OCI-LY7 (cell line): ENCODE measurements at regions not wholly inside any gene's neighbourhood (a gene's known extent, or its start where the extent isn't known, plus 50 kb on each side); places are given as distances from the start of the nearest gene placed in this dataset.

ENCODE experiments used
- BruUV-seq: library from RNA; stranded (reverse); fragments of 400-500 nt; replicated peaks from 2 replicates; lab custom pipeline; 2021; lab: Mats Ljungman, UMichigan
- CTCF ChIA-PET: fragments of 300-600 bp; sonication (Branson Sonifier 250); formaldehyde crosslinking; loops from one replicate; lab custom pipeline; 2022; ENCODE audit warnings: antibody characterized with exemption; ENCODE audit not compliant: unreplicated experiment; lab: Charles Lee
- POLR2A ChIA-PET: fragments of 300-600 bp; sonication (Branson Sonifier 250); formaldehyde crosslinking; loops from one replicate; lab custom pipeline; 2022; ENCODE audit warnings: antibody characterized with exemption; lab: Charles Lee
- DNase-seq: peaks from one replicate; pipeline ENCODE4 v3.0.0-alpha.2; 2015; ENCODE audit warnings: low spot score
- H2AFZ ChIP-seq: fragments of 200-600 bp; sonication (generic), shearing (Covaris generic); 2 replicates; pipeline ENCODE4 v1.6.1; 2014; ENCODE audit warnings: mild to moderate bottlenecking, antibody characterized with exemption, low read length, moderate library complexity
- H3K27ac ChIP-seq: fragments of 200-600 bp; sonication (generic); 2 replicates; pipeline ENCODE4 v1.5.1; 2014; ENCODE audit warnings: mixed run types, low read depth, mild to moderate bottlenecking, moderate library complexity, low read length, inconsistent platforms; ENCODE audit not compliant: poor library complexity, severe bottlenecking
- H3K36me3 ChIP-seq: fragments of 200-600 bp; sonication (generic); 2 replicates; pipeline ENCODE4 v1.6.1; 2014; ENCODE audit warnings: mild to moderate bottlenecking, antibody characterized with exemption, low read length, moderate library complexity, mixed read lengths; ENCODE audit not compliant: insufficient read depth
- H3K4me1 ChIP-seq: fragments of 200-600 bp; sonication (generic); 2 replicates; pipeline ENCODE4 v1.5.1; 2014; ENCODE audit warnings: mild to moderate bottlenecking, low read length; ENCODE audit not compliant: insufficient read depth, poor library complexity, severe bottlenecking
- H3K4me2 ChIP-seq: fragments of 200-600 bp; sonication (generic); 2 replicates; pipeline ENCODE4 v1.6.1; 2014; ENCODE audit warnings: mild to moderate bottlenecking, low read length
- H3K4me3 ChIP-seq: fragments of 200-600 bp; sonication (generic); 2 replicates; pipeline ENCODE4 v1.5.1; 2014; ENCODE audit warnings: mild to moderate bottlenecking, low read depth, low read length; ENCODE audit not compliant: poor library complexity, severe bottlenecking
- H3K79me2 ChIP-seq: fragments of 200-600 bp; sonication (generic); 2 replicates; pipeline ENCODE4 v1.6.1; 2016; ENCODE audit warnings: low read depth, mild to moderate bottlenecking, low read length, moderate library complexity, mixed read lengths; ENCODE audit not compliant: insufficient read depth
- H3K9me2 ChIP-seq: fragments of 200-600 bp; sonication (generic); 2 replicates; pipeline ENCODE4 v1.6.1; 2016; ENCODE audit warnings: mild to moderate bottlenecking, low read length, mixed read lengths; ENCODE audit not compliant: insufficient read depth
- H3K9me3 ChIP-seq: fragments of 200-600 bp; sonication (generic); 2 replicates; pipeline ENCODE4 v1.6.1; 2014; ENCODE audit warnings: mild to moderate bottlenecking, mixed run types, low read length, mixed read lengths
- H4K20me1 ChIP-seq: fragments of 200-600 bp; sonication (generic); 2 replicates; pipeline ENCODE4 v1.6.1; 2014; ENCODE audit warnings: mild to moderate bottlenecking, antibody characterized with exemption, low read length, moderate library complexity, mixed read lengths; ENCODE audit not compliant: insufficient read depth
- EZH2phosphoT487 ChIP-seq: fragments of 200-600 bp; sonication (generic); IDR thresholded peaks from 2 replicates; pipeline ENCODE4 v1.6.1; 2018; ENCODE audit warnings: low read depth, borderline replicate concordance, mild to moderate bottlenecking, mixed run types, antibody characterized with exemption, low read length, moderate library complexity, mixed read lengths
- intact Hi-C: fragments of 100-400 bp; cut with micrococcal nuclease; formaldehyde crosslinking; loops from one replicate; pipeline ENCODE4 v1.10.0; 2022; ENCODE audit not compliant: unreplicated experiment
- TF ChIP-seq, protein P1 (sequence below): fragments of 200-600 bp; sonication (generic); conservative IDR thresholded peaks from 2 replicates; pipeline ENCODE4 v1.5.1; 2014; ENCODE audit warnings: mild to moderate bottlenecking, antibody characterized with exemption, low read length, moderate library complexity, mixed read lengths

- H2AFZ ChIP-seq, result no peak overlapping the region
- no peaks in the 10 kb centered on the region for H3K36me3 ChIP-seq
- no peak overlapping the region for H3K4me3 ChIP-seq
- H3K27ac ChIP-seq, result no peak overlapping the region
- CTCF ChIA-PET, result no interaction called here
- TF ChIP-seq EZH2phosphoT487, result no peak
- no TSS peak for BruUV-seq
- H3K4me1 ChIP-seq, result no peaks in the 10 kb centered on the region
- H3K9me3 ChIP-seq, result no peaks in the 10 kb centered on the region
- intact Hi-C loops, result no loop called here
- no peak overlapping the region for H3K4me2 ChIP-seq
- H3K9me2 ChIP-seq, result no peaks in the 10 kb centered on the region
- POLR2A ChIA-PET, result no interaction called here
- no peak for DNase-seq
- no peaks in the 10 kb centered on the region for H4K20me1 ChIP-seq
- H3K79me2 ChIP-seq, result no peaks in the 10 kb centered on the region
These were observed 494.3 kb upstream of the ADAMTS9 start for GRCh38 chr3:65182085-65182484.

DNA sequence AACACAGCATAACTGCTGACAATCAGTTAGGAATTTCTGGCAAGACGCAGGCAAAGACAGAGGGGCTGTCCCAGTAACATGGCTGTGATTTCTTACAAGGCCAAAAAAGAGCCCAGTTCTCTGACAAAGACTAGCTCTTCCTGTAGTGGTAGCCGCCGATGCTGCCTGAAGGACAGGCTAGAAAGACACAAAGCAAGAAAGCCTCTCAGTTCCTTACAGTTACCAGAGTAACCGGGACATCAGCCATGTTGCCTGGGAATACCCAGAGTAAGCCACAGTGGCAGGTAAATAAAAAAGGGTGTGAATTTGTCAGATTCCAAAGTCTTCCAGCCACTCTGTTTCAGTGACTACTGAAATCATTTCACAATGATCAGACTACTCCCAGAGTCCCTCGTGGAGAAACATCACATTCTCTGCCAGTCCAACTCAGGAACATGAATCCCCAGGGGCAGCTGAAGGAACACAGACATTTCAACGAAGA, 493.6 kb upstream of the ADAMTS9 start:
- TF ChIP-seq, protein P1, sequence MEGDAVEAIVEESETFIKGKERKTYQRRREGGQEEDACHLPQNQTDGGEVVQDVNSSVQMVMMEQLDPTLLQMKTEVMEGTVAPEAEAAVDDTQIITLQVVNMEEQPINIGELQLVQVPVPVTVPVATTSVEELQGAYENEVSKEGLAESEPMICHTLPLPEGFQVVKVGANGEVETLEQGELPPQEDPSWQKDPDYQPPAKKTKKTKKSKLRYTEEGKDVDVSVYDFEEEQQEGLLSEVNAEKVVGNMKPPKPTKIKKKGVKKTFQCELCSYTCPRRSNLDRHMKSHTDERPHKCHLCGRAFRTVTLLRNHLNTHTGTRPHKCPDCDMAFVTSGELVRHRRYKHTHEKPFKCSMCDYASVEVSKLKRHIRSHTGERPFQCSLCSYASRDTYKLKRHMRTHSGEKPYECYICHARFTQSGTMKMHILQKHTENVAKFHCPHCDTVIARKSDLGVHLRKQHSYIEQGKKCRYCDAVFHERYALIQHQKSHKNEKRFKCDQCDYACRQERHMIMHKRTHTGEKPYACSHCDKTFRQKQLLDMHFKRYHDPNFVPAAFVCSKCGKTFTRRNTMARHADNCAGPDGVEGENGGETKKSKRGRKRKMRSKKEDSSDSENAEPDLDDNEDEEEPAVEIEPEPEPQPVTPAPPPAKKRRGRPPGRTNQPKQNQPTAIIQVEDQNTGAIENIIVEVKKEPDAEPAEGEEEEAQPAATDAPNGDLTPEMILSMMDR, result no peak
- no peak for TF ChIP-seq EZH2phosphoT487
- no peak overlapping the region for H3K4me3 ChIP-seq
- no peak overlapping the region for H3K27ac ChIP-seq
- H3K9me2 ChIP-seq, result no peaks in the 10 kb centered on the region
- CTCF ChIA-PET, result no interaction called here
- H3K79me2 ChIP-seq, result no peaks in the 10 kb centered on the region
- POLR2A ChIA-PET, result no interaction called here
- intact Hi-C loops, result no loop called here
- H3K4me2 ChIP-seq, result no peak overlapping the region
- no peak for DNase-seq
- no peaks in the 10 kb centered on the region for H3K36me3 ChIP-seq
- H2AFZ ChIP-seq, result no peak overlapping the region
- no peaks in the 10 kb centered on the region for H3K9me3 ChIP-seq
- no TSS peak for BruUV-seq
- no peaks in the 10 kb centered on the region for H3K4me1 ChIP-seq
- no peaks in the 10 kb centered on the region for H4K20me1 ChIP-seq

GRCh38 chr3:65178703-65179102, 490.9 kb upstream of the ADAMTS9 start:
- Histone ChIP-seq H3K9me3 (no peaks in the 10 kb centered on the region), H2AFZ (no peak overlapping the region), H3K9me2 (no peaks in the 10 kb centered on the region), H3K36me3 (no peaks in the 10 kb centered on the region), H3K4me2 (no peak overlapping the region), H3K79me2 (no peaks in the 10 kb centered on the region), H3K4me3 (no peak overlapping the region), H3K4me1 (no peaks in the 10 kb centered on the region), H3K27ac (no peak overlapping the region), H4K20me1 (no peaks in the 10 kb centered on the region)
- TF ChIP-seq, protein P1, result no peak
- intact Hi-C loops, result no loop called here
- POLR2A ChIA-PET, result no interaction called here
- no TSS peak for BruUV-seq
- no peak for DNase-seq
- CTCF ChIA-PET, result no interaction called here
